Mesenteric fat pad (tissue), 1 donor: ENCODE measurements at regions not wholly inside any gene's neighbourhood (a gene's known extent, or its start where the extent isn't known, plus 50 kb on each side); places are given as distances from the start of the nearest gene placed in this dataset.

Experiments
- DNase-seq: peaks from one replicate; pipeline ENCODE4 v3.0.0-alpha.2; 2020; ENCODE audit warnings: low spot score
- donor health status: DM: yes; HTN: yes; CAD: no.

GRCh38 chr14:61941421-61942150 is 179.4 kb downstream of the SNAPC1 start:
- no peak for DNase-seq

GRCh38 chr14:61948376-61948775 is 186.2 kb downstream of the SNAPC1 start:
- no peak for DNase-seq

DNA sequence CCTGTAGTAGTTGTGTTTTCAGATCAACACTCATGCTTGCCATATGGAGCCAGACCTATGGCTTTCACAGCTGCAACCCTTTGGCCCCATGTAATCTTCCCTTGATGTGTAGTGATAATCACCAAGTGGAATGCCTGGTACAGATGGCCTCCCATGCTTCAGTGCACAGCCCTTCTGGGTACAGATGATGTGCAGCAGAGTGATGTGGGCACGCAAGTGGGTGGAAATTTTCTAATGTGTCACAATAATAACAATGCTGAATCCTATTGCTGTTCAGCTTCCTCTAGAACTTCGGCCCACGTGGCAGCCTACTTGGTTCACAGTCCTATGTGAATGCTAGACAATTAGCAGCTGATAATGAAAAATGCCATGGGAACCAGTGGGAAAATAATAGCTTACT is 188.1 kb downstream of the SNAPC1 start:
- no peak for DNase-seq

GRCh38 chr14:61953602-61954001 is 191.4 kb downstream of the SNAPC1 start:
- DNase-seq = no peak

GRCh38 chr14:61954306-61954705 is 192.1 kb downstream of the SNAPC1 start:
- DNase-seq = no peak

DNA sequence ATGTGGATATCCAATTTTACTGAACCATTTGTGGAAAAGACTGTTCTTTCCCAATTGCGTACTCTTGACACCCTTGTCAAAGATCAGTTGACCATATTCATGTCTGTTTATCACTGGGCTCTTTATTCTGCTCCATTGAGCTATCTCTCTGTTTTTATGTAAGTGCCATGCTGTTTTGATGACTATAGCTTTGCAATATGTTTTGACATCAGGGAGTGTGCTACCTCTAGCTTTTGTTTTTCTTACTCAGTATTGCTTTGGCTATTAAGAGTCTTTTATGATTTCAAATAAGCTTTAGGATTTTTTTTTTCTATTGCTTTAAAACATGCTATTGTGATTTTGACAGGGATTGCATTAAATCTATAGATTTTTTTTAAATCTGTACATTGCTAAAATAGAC is 194.3 kb downstream of the SNAPC1 start:
- DNase-seq = no peak

- no peak for DNase-seq
Measured at GRCh38 chr14:61959348-61959747, 197.1 kb downstream of the SNAPC1 start.

- no peak for DNase-seq
Measured at GRCh38 chr14:61961369-61961768, 199.1 kb downstream of the SNAPC1 start.

GRCh38 chr14:61963926-61964325 is 201.7 kb downstream of the SNAPC1 start:
- DNase-seq = no peak

GRCh38 chr14:61965030-61965745 is 203.0 kb downstream of the SNAPC1 start:
- no peak for DNase-seq

DNA sequence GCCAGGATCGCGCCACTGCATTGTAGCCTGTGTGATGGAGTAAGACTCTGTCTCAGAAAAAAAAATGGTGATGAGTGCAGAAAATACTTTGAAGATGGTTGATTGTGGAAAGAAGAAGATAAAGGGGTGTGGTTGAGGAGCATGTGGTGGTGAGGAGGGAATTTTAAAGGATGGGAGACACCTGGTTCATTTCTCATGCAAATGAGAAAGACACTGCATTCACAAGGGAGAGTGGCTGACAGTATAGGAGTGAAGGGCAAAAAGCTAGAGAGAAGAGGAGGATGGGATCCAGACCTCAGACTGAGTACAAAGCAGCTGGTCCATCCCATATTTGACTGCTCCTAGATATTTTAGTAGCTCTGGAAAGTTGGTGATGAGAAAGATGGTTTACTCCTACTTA is 206.0 kb downstream of the SNAPC1 start:
- DNase-seq = no peak

DNA sequence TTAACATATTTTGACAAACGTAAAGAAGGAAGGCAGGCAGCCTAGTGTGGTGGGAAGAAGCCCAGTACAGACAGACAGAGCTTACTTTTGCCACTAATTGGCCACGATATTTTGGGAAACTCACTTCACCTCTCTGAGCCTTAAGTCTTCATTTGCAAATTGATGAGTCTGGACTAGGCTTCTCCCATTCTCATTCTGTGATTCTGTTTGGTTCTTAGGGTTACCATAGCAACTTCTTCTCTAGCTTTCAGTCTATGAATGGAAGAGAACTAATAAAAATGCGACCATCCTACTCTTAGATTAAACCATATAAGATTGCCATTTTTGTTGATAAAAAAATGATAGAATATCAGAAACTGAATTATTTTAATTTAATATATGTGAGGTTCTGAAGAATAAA is 210.5 kb downstream of the SNAPC1 start:
- no peak for DNase-seq

DNA sequence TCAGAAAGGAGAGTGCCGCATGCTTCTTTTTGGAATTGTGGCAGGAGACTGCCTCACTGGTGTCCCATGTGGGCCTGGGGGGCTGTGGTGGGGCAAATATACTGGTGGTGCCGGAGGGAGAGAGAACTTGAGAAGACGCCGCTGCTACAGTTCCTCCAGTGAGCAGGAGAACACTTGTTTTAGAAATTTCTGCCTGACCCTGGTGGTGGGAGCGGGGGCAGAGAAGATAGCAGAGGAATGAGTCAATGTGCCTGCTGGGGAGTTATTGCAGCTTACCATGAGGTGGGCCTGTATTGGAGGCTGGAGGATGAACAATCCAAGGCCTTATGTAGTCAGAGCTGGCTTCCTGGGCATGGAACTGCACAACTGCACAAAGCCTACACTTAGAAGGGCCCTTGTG is 211.8 kb downstream of the SNAPC1 start:
- no peak for DNase-seq

DNA sequence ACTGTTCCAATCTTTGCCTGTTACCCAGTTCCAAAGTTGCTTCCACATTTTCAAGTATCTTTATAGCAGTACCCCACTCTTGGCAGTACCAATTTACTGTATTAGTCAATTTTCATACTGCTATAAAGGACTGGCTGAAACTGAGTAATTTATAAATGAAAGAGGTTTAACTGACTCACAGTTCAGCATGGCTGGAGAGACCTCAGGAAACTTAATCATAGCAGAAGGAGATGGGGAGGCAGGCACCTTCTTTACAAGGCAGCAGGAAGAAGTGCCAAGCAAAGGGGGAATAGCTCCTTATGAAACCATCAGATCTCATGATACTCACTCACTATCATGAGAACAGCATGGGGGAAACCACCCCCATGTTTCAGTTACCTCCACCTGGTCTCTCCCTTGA is 215.0 kb downstream of the SNAPC1 start:
- no peak for DNase-seq

- no peak for DNase-seq
Measured at GRCh38 chr14:61988240-61988639, 226.0 kb downstream of the SNAPC1 start.

GRCh38 chr14:61992139-61992538 is 229.9 kb downstream of the SNAPC1 start:
- no peak for DNase-seq

- DNase-seq = no peak
Measured at GRCh38 chr14:61992926-61993325, 230.7 kb downstream of the SNAPC1 start.

GRCh38 chr14:61994589-61994988 is 232.4 kb downstream of the SNAPC1 start:
- no peak for DNase-seq

DNA sequence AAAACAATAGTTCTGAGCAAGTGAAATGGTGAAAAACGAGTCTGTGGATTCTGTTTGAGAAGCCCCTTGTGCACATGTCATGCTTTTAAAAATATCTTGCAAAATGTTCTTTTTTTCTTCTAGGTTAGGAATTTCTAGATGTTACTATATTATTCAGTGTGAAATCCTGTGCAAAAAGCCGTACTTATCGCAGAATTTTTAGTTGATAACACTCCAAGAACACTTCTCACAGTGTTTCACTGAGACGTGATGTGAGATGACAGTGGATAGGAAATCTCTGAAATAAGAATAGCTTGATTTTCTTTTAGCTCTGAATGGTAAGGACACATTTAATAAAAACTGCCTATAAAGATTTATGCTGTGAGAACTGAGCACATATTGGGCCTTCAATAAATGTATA is 234.5 kb downstream of the SNAPC1 start:
- DNase-seq = no peak

DNA sequence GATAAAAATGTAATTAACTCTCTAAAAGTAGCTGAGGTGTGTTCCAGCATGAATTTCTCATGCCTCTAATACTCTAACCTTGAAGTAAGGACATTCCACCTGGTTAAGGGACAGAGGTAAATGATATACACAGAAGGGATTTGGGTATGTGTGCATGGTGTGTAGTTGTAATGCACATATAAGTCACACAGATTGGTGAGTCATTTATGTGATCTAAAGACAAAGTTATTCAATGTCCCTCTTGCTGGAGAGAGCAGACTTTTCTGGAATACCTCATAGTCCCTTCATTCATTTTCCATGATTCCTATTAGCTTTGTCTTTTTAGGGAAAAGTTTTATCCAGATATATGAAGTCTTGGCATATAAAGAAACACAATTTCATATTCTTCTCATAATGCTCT is 234.9 kb downstream of the SNAPC1 start:
- no peak for DNase-seq

- no peak for DNase-seq
Measured at GRCh38 chr14:62001963-62002362, 239.7 kb downstream of the SNAPC1 start.

DNA sequence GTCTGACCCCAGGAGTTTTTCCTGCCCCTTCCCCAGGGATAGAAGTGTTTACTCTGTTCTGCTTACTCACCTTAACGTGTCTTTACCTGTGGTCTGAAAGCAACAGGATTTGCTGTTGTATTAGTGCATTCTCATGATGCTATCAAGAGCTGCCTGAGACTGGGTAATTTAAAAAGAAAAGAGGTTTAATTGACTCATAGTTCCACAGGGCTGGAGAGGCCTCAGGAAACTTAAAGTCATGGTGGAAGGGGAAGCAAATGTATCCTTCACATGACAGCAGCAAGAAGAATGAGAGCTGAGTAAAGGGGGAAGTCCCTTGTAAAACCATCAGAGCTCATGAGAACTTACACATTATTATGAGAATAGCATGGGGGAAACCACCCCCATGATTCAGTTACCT is 240.4 kb downstream of the SNAPC1 start:
- no peak for DNase-seq

DNA sequence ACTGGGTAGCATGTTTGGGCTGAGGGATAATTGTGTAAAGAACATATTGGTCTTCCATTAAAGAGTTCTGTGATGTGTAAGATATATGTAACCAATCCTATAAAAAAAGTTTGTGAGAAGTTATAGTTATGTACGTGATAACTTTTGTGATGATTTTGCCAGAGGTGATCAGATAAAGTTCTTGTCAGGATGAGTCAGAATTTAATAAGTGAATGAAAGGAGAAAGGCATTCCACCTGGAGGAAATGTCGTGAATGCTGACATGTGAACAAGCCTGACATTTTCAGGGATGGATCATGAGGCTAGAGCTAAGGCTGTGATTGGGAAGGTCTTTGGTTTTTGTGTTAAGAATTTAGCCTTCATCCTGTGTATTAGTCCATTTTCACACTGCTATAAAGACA is 241.5 kb downstream of the SNAPC1 start:
- DNase-seq = no peak
